HG03060 (cell line): ENCODE measurements at regions not wholly inside any gene's neighbourhood (a gene's known extent, or its start where the extent isn't known, plus 50 kb on each side); places are given as distances from the start of the nearest gene placed in this dataset.

ENCODE experiments used
- ATAC-seq: cut with Tn5 transposase; IDR thresholded peaks from one replicate; pipeline ENCODE4 v1.9.1; 2021; ENCODE audit warnings: low read depth, moderate number of reproducible peaks; ENCODE audit not compliant: unreplicated experiment

DNA sequence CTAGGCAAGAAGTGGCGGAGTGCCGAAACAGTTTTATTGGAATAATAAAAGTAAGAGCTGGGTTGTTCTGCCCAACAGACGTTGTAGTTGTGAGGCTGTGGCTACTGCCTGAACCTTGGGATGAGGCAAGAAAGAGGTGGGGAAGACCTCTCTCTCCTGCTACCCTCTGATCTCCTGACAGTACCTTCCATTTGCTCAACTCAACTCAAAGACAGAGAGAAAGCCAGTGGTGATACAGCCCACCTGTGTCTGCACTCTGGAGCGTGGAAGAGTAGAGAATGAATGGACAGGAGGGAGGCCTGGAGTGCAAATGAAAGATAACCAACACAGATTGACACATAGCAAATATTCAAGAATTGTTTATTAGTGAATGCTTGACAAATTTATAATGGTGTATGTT is 590.3 kb downstream of the NYAP2 start:
- ATAC-seq: no peak

DNA sequence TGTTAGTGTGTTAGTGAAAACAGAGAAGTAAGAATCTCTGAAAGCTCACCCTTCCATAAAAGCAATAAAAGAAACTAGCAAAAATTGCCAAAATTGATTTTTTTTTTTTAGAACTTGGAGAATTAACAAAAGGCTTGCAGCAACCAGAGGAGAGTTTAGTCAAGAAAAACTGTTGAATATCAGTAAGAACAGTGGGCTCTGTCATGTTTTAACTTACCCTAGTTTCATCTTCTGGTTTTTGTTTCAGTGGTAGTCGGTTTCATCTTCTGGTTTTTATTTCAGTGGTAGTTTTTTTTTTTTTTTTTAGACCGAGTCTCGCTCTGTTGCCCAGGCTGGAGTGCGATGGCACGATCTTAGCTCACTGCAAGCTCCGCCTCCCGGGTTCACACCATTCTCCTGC is 580.9 kb downstream of the NYAP2 start:
- ATAC-seq: no peak

DNA sequence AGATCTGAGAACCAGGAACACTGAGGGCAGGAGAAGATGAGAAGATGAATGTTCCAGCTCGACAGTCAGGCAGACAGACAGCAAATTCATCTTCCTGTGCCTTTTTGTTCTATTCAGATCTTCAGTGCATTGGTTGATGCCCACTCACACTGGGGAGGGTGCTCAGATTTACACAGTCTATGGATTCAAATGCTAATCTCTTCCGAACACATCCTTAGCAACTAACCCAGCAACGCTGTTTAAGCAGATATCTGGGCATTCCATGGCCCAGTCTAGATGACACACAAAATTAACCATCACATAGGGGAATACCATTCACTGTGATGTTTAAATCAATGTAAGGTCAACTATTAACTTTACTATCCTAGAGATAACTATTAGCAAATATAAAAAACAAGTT is 571.9 kb downstream of the NYAP2 start:
- ATAC-seq: no peak

- ATAC-seq: no peak
Measured at GRCh38 chr2:225948903-225949302, 549.4 kb downstream of the NYAP2 start.

GRCh38 chr2:225938991-225939390 is 539.5 kb downstream of the NYAP2 start:
- ATAC-seq: no peak

- ATAC-seq: no peak
Measured at GRCh38 chr2:225937625-225938187, 538.2 kb downstream of the NYAP2 start.

DNA sequence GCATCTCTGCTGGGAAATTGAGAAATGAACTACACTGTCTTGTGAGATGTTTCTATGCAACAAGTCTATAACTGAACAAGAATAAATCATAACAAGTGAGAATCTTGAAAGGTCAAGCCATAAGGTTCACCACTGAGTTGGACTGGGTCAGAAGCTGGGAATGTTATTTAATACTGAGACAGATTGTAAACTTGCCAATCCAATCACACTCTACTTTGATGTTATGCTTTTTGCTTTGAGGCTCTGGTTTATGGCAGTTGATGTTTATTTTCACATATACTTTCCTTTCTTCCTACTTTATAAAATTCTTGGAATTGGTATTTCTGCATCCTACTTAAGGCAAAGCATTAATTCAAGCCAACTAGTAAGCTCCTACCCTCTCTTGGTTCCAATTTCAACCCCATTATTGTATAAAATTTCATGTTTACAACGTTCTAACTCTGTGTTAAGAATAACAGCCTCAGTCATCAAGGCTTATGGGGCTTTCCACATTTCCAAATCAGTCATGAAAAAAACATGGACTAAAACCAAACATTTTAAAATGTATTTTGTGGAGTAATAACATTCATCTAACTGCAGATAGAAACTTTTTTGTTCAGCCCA is 533.4 kb downstream of the NYAP2 start:
- no peak for ATAC-seq

- ATAC-seq: no peak
Measured at GRCh38 chr2:225930687-225931086, 531.2 kb downstream of the NYAP2 start.

DNA sequence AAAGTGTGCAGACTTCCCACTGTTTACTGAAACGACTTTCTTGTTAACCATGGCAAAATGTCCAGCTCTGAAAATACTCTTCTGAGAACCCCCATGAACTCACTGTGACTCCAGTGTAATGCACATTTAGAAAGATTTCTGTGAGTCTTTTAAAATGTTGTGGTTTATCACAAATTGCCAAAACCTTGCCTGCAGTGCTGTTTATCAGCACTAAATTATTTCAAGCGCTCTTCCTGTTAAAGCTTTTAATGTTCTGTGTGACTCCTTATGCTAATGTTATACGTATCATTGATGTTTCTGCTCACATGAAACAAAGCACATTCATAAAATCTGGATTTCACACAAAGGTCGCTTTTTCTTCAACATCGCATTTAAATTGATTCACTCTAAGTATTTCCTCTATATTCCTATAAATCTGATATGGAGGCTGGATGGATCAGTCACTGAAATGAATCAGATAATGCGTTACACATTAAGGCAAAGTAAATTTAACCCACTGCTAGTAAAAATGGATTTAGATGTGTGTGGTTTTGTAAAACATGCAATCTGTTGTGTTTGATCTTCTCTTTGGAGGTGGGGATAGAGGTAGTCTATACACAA is 521.2 kb downstream of the NYAP2 start:
- no peak for ATAC-seq

- ATAC-seq: no peak
Measured at GRCh38 chr2:225916692-225917091, 517.2 kb downstream of the NYAP2 start.

- no peak for ATAC-seq
Measured at GRCh38 chr2:225911019-225911418, 511.5 kb downstream of the NYAP2 start.

DNA sequence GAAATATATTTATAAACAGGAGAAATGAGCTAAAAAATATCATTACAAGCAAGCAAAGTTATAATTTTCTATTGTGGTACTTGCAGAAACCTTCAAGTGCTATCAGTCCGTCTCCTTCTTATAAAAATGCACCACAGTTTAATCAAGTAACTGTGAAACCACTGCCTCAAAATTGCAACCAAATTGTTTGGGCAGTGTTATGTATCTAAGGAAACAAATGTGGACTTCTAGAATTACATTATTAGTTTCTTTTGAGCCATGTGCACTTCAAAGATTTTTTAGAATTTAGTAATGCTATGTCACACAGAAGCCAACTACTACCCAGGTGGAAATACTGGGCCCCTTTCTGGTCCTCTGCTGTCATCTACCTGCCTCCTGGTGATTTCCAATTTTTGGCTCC is 495.6 kb downstream of the NYAP2 start:
- ATAC-seq: no peak

GRCh38 chr2:225894236-225894980 is 494.9 kb downstream of the NYAP2 start:
- ATAC-seq: no peak

DNA sequence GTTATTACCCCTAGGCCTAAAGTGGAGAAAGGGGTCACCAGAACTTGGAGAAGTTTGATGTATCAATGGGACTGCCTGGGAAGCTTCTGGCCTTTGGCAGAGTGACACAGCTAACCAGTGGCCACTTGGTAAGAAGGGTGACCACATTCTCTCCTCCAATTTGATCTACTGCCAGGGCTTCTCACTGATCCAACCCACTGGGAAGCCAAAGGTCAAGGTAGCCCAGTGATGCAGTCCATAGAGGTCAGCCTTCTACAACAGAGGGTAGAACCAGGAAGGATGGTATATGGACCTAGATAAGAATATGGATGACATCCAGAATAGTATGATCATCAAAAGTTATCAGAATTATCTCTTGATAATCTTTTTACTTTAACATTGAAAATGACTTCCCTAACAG is 493.6 kb downstream of the NYAP2 start:
- no peak for ATAC-seq

DNA sequence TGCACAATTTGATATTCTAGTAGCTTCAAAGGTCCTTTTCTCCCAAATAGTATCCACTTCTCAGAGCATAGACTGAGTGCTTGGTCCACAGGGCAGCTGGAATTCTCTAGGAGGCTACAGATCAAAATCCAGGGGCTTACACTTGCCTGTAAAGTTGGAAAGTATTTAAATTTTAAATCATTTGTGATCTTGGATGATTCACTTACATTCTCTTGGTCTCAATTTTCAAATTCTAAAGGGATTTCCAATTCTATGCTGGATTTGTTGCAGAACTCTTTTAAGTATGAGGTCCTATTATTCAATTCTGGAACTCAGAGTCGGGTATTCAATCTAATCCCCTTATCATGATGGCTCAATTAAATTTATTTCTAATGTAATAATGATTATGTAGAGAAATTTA is 492.3 kb downstream of the NYAP2 start:
- ATAC-seq: no peak

DNA sequence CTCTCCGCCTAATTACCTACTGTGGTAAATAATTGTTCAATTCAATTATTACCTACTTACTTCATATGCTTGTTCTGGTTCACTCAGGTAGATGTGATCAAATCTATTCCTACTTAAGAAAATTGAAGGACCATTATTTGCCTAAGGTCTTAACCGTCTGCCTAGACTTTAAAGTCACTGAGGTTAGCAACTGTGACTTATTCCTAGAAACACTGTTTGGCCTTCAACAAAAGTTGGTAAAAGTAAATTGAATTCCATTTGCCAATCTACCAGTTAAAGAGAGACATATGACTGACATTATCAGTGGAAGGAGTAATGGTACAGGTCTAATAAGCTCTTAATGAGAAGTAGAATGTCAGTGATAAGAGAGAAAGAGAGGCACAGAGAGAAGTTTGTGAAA is 491.5 kb downstream of the NYAP2 start:
- ATAC-seq: no peak

DNA sequence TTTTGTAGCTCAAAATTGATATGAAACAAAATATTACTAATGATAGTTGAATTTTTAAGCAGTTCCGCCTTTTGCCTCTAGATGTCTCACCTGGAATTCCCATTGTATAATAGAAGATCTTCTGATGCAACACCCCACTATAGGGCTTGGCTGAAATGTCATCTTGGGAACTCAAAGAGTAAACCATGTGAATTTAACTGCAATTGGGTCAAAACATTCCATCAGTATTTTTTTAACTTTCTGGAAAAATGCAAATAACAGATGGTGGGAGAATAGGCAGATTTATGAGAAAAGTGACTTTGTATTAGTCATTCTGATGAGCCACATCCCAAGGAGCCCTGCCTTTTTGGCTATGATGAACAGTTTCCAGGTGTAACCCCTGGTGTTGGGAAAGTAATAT is 489.9 kb downstream of the NYAP2 start:
- ATAC-seq: peak; percentile 81

DNA sequence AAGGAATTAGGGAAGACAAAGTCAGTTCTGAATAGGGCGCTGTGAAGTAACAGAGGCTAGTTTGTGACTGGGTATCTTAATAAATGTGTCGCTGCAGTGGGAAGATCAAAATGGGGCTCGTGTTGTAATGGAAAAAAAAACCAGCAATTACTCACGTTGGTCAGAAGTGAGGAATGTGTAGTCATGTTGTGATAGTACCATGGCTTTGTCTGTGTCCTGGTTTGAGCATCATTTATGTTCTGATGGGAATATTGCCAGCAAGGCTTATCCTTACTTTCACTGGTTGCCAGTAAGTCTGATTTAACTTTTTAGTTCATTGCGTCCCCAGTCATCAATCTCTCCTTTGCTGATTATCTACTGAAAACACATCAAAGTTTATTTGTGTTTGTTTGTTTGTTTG is 467.6 kb downstream of the NYAP2 start:
- no peak for ATAC-seq

DNA sequence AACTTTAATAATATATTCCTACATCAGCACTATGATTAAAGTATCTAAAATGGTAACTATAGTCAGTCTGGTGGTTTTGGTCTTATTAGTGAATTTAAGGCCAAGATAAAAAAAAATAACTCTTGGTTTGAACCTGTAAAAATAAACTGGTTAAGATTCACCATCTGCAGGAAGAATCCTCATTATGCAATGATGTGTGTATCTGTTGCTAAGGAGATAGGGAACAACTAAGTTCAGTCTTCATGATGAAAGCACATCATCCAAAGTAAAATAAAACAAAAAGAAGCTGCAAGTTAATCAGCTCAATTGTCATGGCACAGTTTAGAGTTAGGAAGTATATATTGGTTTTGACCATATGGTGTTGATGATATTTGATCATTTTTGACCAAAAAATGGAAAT is 466.0 kb downstream of the NYAP2 start:
- ATAC-seq: no peak

GRCh38 chr2:225864394-225864793 is 464.9 kb downstream of the NYAP2 start:
- ATAC-seq: no peak

GRCh38 chr2:225842939-225843338 is 443.4 kb downstream of the NYAP2 start:
- ATAC-seq: no peak

GRCh38 chr2:225841314-225841713 is 441.8 kb downstream of the NYAP2 start:
- ATAC-seq: no peak
